Astrocyte (in vitro differentiated cells and primary cell): ENCODE measurements at regions not wholly inside any gene's neighbourhood (a gene's known extent, or its start where the extent isn't known, plus 50 kb on each side); places are given as distances from the start of the nearest gene placed in this dataset.

Source experiments
- DNase-seq: peaks from one replicate; pipeline ENCODE4 v3.0.0-alpha.2; 2010; ENCODE audit warnings: low read depth
- FAIRE-seq: peaks from 2 replicates; lab custom pipeline; 2011; peaks lifted over from hg19 to GRCh38; lab: Jason Lieb, UNC
- H2AFZ ChIP-seq: 2 replicates; pipeline ENCODE4 v1.6.0; 2012; ENCODE audit warnings: low read depth, low read length, inconsistent platforms
- H3K27ac ChIP-seq: 2 replicates; pipeline ENCODE4 v1.5.1; 2011; ENCODE audit warnings: low read depth, low read length, inconsistent platforms
- H3K27me3 ChIP-seq: 2 replicates; pipeline ENCODE4 v1.6.0; 2011; ENCODE audit warnings: low read length, inconsistent platforms; ENCODE audit not compliant: insufficient read depth
- H3K36me3 ChIP-seq: 2 replicates; pipeline ENCODE4 v1.5.1; 2011; ENCODE audit warnings: low read length, inconsistent platforms; ENCODE audit not compliant: insufficient read depth
- H3K4me1 ChIP-seq: 2 replicates; pipeline ENCODE4 v1.5.1; 2011; ENCODE audit warnings: low read length, inconsistent platforms; ENCODE audit not compliant: insufficient read depth
- H3K4me2 ChIP-seq: 2 replicates; pipeline ENCODE4 v1.6.0; 2012; ENCODE audit warnings: low read length, inconsistent platforms
- H3K4me3 ChIP-seq: 2 replicates; pipeline ENCODE4 v1.5.1; 2011; ENCODE audit warnings: low read depth, mild to moderate bottlenecking, low read length, inconsistent platforms; ENCODE audit not compliant: insufficient read depth
- H3K79me2 ChIP-seq: 2 replicates; pipeline ENCODE4 v1.6.0; 2012; ENCODE audit warnings: mild to moderate bottlenecking, low read length, inconsistent platforms; ENCODE audit not compliant: insufficient read depth
- H3K9ac ChIP-seq: 2 replicates; pipeline ENCODE4 v1.6.0; 2012; ENCODE audit warnings: mild to moderate bottlenecking, low read length, inconsistent platforms
- H3K9me3 ChIP-seq: 2 replicates; pipeline ENCODE4 v1.5.1; 2012; ENCODE audit warnings: low read depth, mild to moderate bottlenecking, low read length, inconsistent platforms; ENCODE audit not compliant: insufficient read depth
- H4K20me1 ChIP-seq: 2 replicates; pipeline ENCODE4 v1.6.0; 2012; ENCODE audit warnings: low read length, inconsistent platforms; ENCODE audit not compliant: insufficient read depth
- H3K27ac Mint-ChIP-seq: one replicate; pipeline ENCODE4 v1.8.0; 2021; ENCODE audit warnings: mild to moderate bottlenecking, mixed read lengths; ENCODE audit not compliant: unreplicated experiment
- H3K27me3 Mint-ChIP-seq: one replicate; pipeline ENCODE4 v1.8.0; 2021; ENCODE audit warnings: low read depth, mixed read lengths; ENCODE audit not compliant: unreplicated experiment
- H3K36me3 Mint-ChIP-seq: one replicate; pipeline ENCODE4 v1.8.0; 2021; ENCODE audit warnings: low read depth, mixed read lengths; ENCODE audit not compliant: unreplicated experiment
- H3K4me1 Mint-ChIP-seq: one replicate; pipeline ENCODE4 v1.8.0; 2021; ENCODE audit warnings: low read depth, mixed read lengths; ENCODE audit not compliant: unreplicated experiment
- H3K4me3 Mint-ChIP-seq: one replicate; pipeline ENCODE4 v1.8.0; 2021; ENCODE audit warnings: mild to moderate bottlenecking, moderate library complexity, mixed read lengths; ENCODE audit not compliant: unreplicated experiment
- H3K9me3 Mint-ChIP-seq: one replicate; pipeline ENCODE4 v1.8.0; 2021; ENCODE audit warnings: mild to moderate bottlenecking, mixed read lengths; ENCODE audit not compliant: unreplicated experiment
- CTCF ChIP-seq: IDR thresholded peaks from 2 replicates; pipeline ENCODE4 v1.5.1; 2011; ENCODE audit warnings: low read depth, mild to moderate bottlenecking, inconsistent platforms, low read length, moderate library complexity; ENCODE audit not compliant: insufficient read depth
- EZH2 ChIP-seq: IDR thresholded peaks from 2 replicates; pipeline ENCODE4 v1.6.1; 2012; ENCODE audit warnings: mild to moderate bottlenecking, low read length, inconsistent platforms; ENCODE audit not compliant: insufficient read depth

- Mint-ChIP-seq H3K9me3 (no peaks in the 10 kb centered on the region), H3K4me3 (no peak overlapping the region), H3K27ac (no peak overlapping the region), H3K36me3 (no peaks in the 10 kb centered on the region), H3K27me3 (peaks cover 10% of the 10 kb centered on the region), H3K4me1 (peaks cover 6% of the 10 kb centered on the region)
- Histone ChIP-seq H3K4me1 (peaks cover 7% of the 10 kb centered on the region), H3K4me3 (no peak overlapping the region), H3K36me3 (no peaks in the 10 kb centered on the region), H3K27me3 (no peaks in the 10 kb centered on the region), H3K9ac (no peak overlapping the region), H3K79me2 (no peaks in the 10 kb centered on the region), H2AFZ (no peak overlapping the region), H3K4me2 (no peak overlapping the region), H3K27ac (no peak overlapping the region), H3K9me3 (no peaks in the 10 kb centered on the region), H4K20me1 (no peaks in the 10 kb centered on the region)
- FAIRE-seq (no peak), DNase-seq (no peak)
- no peak for TF ChIP-seq CTCF
- no peak for TF ChIP-seq EZH2
These were observed 260.3 kb downstream of the ALDH8A1 start for GRCh38 chr6:134689641-134690040.

- Histone ChIP-seq H3K27me3 (no peaks in the 10 kb centered on the region), H3K4me2 (no peak overlapping the region), H3K36me3 (no peaks in the 10 kb centered on the region), H3K4me3 (no peak overlapping the region), H3K27ac (no peak overlapping the region), H4K20me1 (no peaks in the 10 kb centered on the region), H3K4me1 (peaks cover 7% of the 10 kb centered on the region), H3K9me3 (no peaks in the 10 kb centered on the region), H3K9ac (no peak overlapping the region), H3K79me2 (no peaks in the 10 kb centered on the region), H2AFZ (no peak overlapping the region)
- Mint-ChIP-seq H3K36me3 (no peaks in the 10 kb centered on the region), H3K27me3 (peaks cover 10% of the 10 kb centered on the region), H3K9me3 (no peaks in the 10 kb centered on the region), H3K4me3 (no peak overlapping the region), H3K27ac (no peak overlapping the region), H3K4me1 (peaks cover 6% of the 10 kb centered on the region)
- DNase-seq (no peak), FAIRE-seq (no peak)
- TF ChIP-seq CTCF, result no peak
- TF ChIP-seq EZH2, result no peak
These were observed 260.7 kb downstream of the ALDH8A1 start for GRCh38 chr6:134689177-134689576.

- no peaks in the 10 kb centered on the region for H3K27me3 ChIP-seq
- no peaks in the 10 kb centered on the region for H3K79me2 ChIP-seq
- peaks cover 9% of the 10 kb centered on the region for H3K4me1 ChIP-seq
- no peak overlapping the region for H3K27ac ChIP-seq
- FAIRE-seq, result no peak
- Mint-ChIP-seq H3K27me3 (peaks cover 5% of the 10 kb centered on the region), H3K36me3 (no peaks in the 10 kb centered on the region), H3K4me1 (peaks cover 6% of the 10 kb centered on the region), H3K9me3 (no peaks in the 10 kb centered on the region), H3K4me3 (no peak overlapping the region), H3K27ac (no peak overlapping the region)
- H3K4me2 ChIP-seq, result peak overlapping the region; percentile 2
- no peaks in the 10 kb centered on the region for H3K9me3 ChIP-seq
- no peak for TF ChIP-seq CTCF
- TF ChIP-seq EZH2, result no peak
- no peaks in the 10 kb centered on the region for H4K20me1 ChIP-seq
- H3K9ac ChIP-seq, result no peak overlapping the region
- peak; percentile 84 for DNase-seq
- no peak overlapping the region for H2AFZ ChIP-seq
- H3K36me3 ChIP-seq, result no peaks in the 10 kb centered on the region
- H3K4me3 ChIP-seq, result no peak overlapping the region
These were observed 263.8 kb downstream of the ALDH8A1 start for GRCh38 chr6:134686071-134686470.
